ENCODE measurements at regions not wholly inside any gene's neighbourhood (a gene's known extent, or its start where the extent isn't known, plus 50 kb on each side); places are given as distances from the start of the nearest gene placed in this dataset.
A peak's percentile ranks its signal among the peaks of the same experiment; 100 is the strongest.
"Not testable (repeated sequence)": the region's sequence is repeated elsewhere in the genome, so short reads cannot be mapped to it uniquely, and the experiment has no call there.

- no peak for DNase-seq
Observed at GRCh38 chr4:64724689-64725088, 315.4 kb upstream of the TECRL start.

DNA sequence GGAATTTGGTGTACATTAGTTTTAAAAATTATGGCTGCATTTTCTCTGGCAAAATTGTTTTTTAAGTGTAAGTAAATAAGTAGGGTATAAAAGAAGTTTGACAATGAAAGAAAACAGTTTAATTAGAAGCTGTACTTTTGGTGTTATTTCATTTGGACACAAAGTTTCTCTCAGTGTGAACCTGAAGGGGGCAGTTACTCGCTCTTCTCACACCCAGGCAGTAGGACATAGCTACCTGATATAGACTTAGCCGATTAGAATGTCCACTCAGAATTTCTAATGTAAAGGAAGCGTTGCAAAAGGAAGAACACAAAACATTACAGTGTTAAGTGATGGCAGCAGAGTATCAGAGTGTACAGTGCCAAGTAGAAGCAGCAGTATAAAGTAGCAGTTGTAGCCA, 311.9 kb upstream of the TECRL start:
- DNase-seq, result no peak

- no peak for DNase-seq
Observed at GRCh38 chr4:64718091-64718490, 308.8 kb upstream of the TECRL start.

- DNase-seq, result no peak
Observed at GRCh38 chr4:64715741-64716140, 306.5 kb upstream of the TECRL start.

DNA sequence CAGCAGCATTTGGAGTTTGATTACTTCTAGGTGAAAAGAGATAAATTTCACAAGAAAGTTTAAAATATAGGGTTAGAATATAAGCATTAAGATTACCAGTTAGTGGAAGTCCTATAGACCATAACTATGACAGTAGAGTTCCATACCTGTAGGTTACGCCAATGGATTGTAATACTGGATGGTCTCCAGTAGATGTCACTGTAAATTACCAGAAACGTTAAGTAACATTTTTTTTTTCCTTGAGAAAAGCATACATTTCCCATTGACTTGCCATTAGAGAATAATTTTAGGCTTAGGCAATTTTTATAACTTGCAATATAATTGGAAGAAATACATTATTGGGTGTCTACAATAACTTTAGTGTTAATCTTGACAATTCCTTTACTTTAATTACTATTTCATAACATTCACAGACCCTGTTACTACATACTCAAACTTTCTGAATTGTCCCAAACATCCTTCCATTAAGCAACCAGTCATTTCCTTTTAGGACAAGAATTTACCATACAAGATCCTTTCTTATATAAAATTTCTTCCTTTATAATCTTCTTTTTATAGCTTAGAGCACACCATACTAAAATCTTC, 304.1 kb upstream of the TECRL start:
- peak; percentile 29 for DNase-seq

DNA sequence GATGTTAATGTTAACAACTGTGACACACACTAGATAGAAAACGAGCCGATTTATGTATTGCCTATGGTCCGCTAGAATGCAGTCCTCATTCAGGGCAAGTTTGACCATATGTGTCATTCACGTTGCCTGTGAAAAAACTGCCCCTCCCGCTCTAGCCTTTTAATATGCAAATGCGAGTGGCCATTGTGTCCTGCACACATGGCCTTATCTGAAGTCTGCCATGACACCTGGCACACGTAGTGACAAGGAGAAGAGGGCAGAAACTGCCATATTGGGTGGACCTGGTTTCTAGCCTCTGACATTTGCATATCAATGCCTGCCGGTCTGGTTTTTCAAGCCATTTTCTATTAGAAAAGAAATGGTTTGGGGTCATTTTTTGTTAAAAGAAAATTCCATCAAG, 303.3 kb upstream of the TECRL start:
- DNase-seq, result no peak

DNA sequence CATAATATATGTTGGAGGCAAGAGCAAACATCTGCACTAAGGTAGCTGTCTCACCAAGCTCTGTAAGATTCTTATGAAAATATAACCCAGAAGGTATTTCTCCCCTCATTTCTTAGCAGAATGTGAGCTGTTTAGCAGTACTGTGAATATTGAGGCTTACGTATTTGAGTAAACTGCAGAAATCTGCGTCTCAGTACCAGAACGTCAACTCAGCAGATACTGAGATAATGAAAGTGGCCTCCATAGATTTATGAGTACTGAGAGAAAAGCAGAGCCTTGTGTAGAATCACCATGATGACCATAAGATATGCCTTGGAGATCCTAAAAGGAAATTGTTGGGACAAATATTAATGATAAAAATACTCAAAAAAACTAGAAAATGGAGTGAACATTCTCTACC, 296.7 kb upstream of the TECRL start:
- no peak for DNase-seq

- DNase-seq, result no peak
Observed at GRCh38 chr4:64698171-64698570, 288.9 kb upstream of the TECRL start.

GRCh38 chr4:64682946-64683345, 273.7 kb upstream of the TECRL start:
- DNase-seq, result no peak

DNA sequence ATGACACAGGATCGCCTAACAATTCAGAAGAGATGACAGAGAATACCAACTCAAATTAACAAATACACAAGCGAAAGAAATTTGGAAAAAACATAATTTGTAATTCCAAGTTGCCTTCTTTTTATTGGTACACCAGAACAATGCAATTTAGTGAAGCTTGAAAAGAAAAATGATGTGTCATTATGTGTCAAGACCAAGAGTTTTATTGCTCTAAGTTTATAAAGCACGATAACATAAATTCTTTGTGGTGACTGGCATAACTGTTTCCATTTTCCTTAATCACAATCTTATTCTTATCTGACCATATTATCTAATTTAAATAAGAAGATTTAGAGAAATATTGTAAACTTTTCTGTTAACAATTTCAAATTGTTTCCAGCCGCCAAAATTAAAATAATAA, 273.2 kb upstream of the TECRL start:
- no peak for DNase-seq

GRCh38 chr4:64673121-64673520, 263.9 kb upstream of the TECRL start:
- not testable (repeated sequence) for DNase-seq

- no peak for DNase-seq
Observed at GRCh38 chr4:64670647-64671046, 261.4 kb upstream of the TECRL start.

GRCh38 chr4:64643841-64644240, 234.6 kb upstream of the TECRL start:
- no peak for DNase-seq

- DNase-seq, result no peak
Observed at GRCh38 chr4:64642936-64643335, 233.7 kb upstream of the TECRL start.

GRCh38 chr4:64640402-64640801, 231.2 kb upstream of the TECRL start:
- DNase-seq, result not testable (repeated sequence)

DNA sequence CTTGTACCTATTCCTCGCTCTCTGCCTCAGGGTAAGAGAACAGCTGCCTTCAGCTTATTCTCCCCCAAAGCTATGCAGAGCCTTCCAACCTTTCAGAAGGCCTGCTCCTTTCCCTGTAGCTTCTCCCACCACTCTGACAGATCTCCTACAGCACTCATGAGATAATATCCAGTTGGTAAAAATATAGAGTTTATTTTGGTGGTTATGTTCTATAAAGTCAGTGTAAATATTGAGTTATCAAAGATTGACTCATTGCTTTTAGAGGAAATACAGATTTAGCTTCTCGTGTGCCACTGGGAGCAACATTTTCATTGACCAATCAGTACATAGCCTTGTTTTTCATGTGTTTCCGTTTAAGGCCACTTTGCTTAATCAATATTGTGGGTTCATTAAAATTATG, 216.2 kb upstream of the TECRL start:
- no peak for DNase-seq

DNA sequence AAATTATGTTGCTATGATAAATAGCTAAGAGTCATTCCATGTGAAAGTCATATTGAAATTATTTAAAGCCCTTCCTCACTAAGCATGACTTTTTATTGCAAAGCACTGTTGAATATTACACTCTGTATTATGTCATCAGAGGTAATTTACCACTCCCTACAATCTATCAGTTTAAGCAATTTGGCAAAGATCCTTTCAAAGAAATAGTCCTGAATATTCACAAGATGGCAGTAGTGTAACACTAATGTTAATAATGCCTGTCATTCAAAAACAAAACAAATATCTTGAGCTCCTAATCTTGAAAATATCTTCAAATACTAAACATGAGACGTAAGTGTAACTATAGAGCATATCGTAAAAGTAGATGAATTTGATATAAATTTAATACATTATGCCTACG, 208.6 kb upstream of the TECRL start:
- no peak for DNase-seq

- no peak for DNase-seq
Observed at GRCh38 chr4:64614276-64614675, 205.0 kb upstream of the TECRL start.

GRCh38 chr4:64613046-64613445, 203.8 kb upstream of the TECRL start:
- DNase-seq, result no peak

DNA sequence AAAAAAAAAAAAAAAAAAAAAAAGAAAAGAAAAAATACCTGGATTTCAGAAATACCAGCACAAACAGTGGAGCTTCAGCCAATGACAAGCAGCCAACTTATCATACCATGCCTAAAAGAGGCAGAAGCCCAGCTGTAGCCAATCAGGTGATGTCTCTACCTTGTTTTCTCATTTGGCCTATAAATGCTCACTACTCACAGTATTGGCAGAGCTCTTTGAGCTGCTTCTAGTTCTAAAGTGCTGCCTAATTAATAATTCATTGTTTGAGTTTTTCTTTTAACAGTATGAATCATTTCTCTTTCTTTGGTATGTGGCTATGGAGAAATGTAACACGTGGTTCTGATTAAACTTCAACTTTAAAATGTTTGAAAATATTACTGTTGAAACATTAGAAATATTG, 188.8 kb upstream of the TECRL start:
- DNase-seq, result no peak

GRCh38 chr4:64594723-64595122, 185.5 kb upstream of the TECRL start:
- no peak for DNase-seq

GRCh38 chr4:64588507-64588906, 179.3 kb upstream of the TECRL start:
- no peak for DNase-seq

DNA sequence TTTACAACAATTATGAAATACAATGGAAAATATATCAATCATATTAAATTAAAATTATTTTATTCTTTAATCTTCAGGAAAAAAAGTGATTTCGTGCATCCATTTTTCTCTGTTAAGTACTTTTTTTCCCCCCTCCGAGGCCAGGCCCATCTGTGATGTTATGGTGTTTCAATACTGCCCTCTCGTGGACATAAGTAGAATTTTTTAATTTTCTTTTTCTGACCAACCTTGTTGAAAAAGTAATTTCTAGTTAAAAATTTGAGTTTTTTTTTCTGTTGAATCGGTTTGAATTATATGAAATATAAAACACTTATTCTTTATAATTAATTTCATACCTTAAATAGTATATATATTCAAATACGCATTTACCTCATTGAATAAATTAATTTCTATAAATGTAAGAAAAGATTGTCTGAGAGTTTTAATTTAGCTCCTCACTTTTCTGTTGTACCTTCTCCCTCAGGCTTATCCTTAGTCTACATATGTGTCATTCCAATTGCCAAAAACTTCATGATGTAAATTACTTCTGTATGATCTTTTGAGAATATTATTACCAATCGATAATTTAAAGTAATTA, 175.8 kb upstream of the TECRL start:
- DNase-seq, result peak; percentile 42

- DNase-seq, result no peak
Observed at GRCh38 chr4:64584125-64584524, 174.9 kb upstream of the TECRL start.

DNA sequence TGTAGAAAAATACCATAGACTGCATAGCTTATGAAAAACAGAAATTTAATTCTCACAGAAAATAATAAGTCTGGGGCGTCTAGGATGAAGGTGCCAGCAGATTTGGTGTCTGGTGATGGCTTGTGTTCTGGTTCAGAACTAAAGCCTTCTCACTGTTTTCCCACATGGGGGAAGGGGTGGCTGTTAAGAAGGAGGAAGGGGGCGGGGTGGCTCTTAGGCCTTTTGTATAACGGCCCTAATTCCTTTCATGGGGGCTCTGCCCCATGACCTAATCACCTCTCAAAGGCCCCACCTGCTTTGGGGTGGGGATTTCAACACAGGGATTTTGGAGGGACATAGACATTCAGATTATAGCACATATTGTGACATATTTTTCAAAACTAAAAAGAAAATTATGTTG, 173.2 kb upstream of the TECRL start:
- no peak for DNase-seq
